ENCODE measurements at regions not wholly inside any gene's neighbourhood (a gene's known extent, or its start where the extent isn't known, plus 50 kb on each side); places are given as distances from the start of the nearest gene placed in this dataset.

- WGBS, 2 donors = 92% methylated on average over 7 of the region's 7 CpGs
- no peak overlapping the region for H3K4me3 ChIP-seq (ENCODE audit: low read depth, poor library complexity, severe bottlenecking)
- no peak for DNase-seq (ENCODE audit: low spot score in 2 of 2)
- TF ChIP-seq, protein P1, sequence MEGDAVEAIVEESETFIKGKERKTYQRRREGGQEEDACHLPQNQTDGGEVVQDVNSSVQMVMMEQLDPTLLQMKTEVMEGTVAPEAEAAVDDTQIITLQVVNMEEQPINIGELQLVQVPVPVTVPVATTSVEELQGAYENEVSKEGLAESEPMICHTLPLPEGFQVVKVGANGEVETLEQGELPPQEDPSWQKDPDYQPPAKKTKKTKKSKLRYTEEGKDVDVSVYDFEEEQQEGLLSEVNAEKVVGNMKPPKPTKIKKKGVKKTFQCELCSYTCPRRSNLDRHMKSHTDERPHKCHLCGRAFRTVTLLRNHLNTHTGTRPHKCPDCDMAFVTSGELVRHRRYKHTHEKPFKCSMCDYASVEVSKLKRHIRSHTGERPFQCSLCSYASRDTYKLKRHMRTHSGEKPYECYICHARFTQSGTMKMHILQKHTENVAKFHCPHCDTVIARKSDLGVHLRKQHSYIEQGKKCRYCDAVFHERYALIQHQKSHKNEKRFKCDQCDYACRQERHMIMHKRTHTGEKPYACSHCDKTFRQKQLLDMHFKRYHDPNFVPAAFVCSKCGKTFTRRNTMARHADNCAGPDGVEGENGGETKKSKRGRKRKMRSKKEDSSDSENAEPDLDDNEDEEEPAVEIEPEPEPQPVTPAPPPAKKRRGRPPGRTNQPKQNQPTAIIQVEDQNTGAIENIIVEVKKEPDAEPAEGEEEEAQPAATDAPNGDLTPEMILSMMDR (IDR thresholded peaks at IDR 0.05) = no peak
- no peak for TF ChIP-seq POLR2A (IDR thresholded peaks at IDR 0.05)
- intact Hi-C loops (cut with DNase I; ENCODE audit: low total_unique reads) = no loop called here
These were observed 148.3 kb downstream of the ESM1 start for GRCh38 chr5:54837093-54837492.

GRCh38 chr5:54835647-54836046 is 149.7 kb downstream of the ESM1 start:
- intact Hi-C loops (cut with DNase I; ENCODE audit: low total_unique reads) = no loop called here
- no peak overlapping the region for H3K4me3 ChIP-seq (ENCODE audit: low read depth, poor library complexity, severe bottlenecking)
- DNase-seq (ENCODE audit: low spot score in 2 of 2) = no peak
- 91 to 93% methylated on average over 2 of the region's 2 CpGs for WGBS, 2 donors
- TF ChIP-seq, protein P1 (IDR thresholded peaks at IDR 0.05) = no peak
- no peak for TF ChIP-seq POLR2A (IDR thresholded peaks at IDR 0.05)

- no peak for DNase-seq (ENCODE audit: low spot score in 2 of 2)
- TF ChIP-seq, protein P1 (IDR thresholded peaks at IDR 0.05) = no peak
- 50 to 58% methylated on average over 9 of the region's 9 CpGs for WGBS, 2 donors
- no peak overlapping the region for H3K4me3 ChIP-seq (ENCODE audit: low read depth, poor library complexity, severe bottlenecking)
- intact Hi-C loops (cut with DNase I; ENCODE audit: low total_unique reads) = no loop called here
These were observed 151.1 kb downstream of the ESM1 start for GRCh38 chr5:54834121-54834842.

GRCh38 chr5:54833590-54833989 is 151.8 kb downstream of the ESM1 start:
- H3K4me3 ChIP-seq (ENCODE audit: low read depth, poor library complexity, severe bottlenecking) = no peak overlapping the region
- DNase-seq (ENCODE audit: low spot score in 2 of 2) = no peak
- intact Hi-C loops (cut with DNase I; ENCODE audit: low total_unique reads) = no loop called here
- 87 to 94% methylated on average over 3 of the region's 3 CpGs for WGBS, 2 donors
- TF ChIP-seq, protein P1 (IDR thresholded peaks at IDR 0.05) = no peak
- TF ChIP-seq POLR2A (IDR thresholded peaks at IDR 0.05) = no peak

GRCh38 chr5:54832858-54833257 is 152.5 kb downstream of the ESM1 start:
- intact Hi-C loops (cut with DNase I; ENCODE audit: low total_unique reads) = no loop called here
- WGBS, 2 donors = 71 to 83% methylated on average over 5 of the region's 5 CpGs
- H3K4me3 ChIP-seq (ENCODE audit: low read depth, poor library complexity, severe bottlenecking) = no peak overlapping the region
- DNase-seq (ENCODE audit: low spot score in 2 of 2) = no peak
- TF ChIP-seq, protein P1 (IDR thresholded peaks at IDR 0.05) = no peak
- TF ChIP-seq POLR2A (IDR thresholded peaks at IDR 0.05) = no peak

GRCh38 chr5:54832045-54832444 is 153.3 kb downstream of the ESM1 start:
- no peak overlapping the region for H3K4me3 ChIP-seq (ENCODE audit: low read depth, poor library complexity, severe bottlenecking)
- TF ChIP-seq, protein P1 (IDR thresholded peaks at IDR 0.05) = no peak
- no peak for TF ChIP-seq POLR2A (IDR thresholded peaks at IDR 0.05)
- WGBS, 2 donors = 76 to 78% methylated on average over 2 of the region's 2 CpGs
- DNase-seq (ENCODE audit: low spot score in 2 of 2) = no peak
- intact Hi-C loops (cut with DNase I; ENCODE audit: low total_unique reads) = no loop called here

Measured in lower leg skin (tissue), 4 donors.